ENCODE measurements at regions not wholly inside any gene's neighbourhood (a gene's known extent, or its start where the extent isn't known, plus 50 kb on each side); places are given as distances from the start of the nearest gene placed in this dataset.

DNA sequence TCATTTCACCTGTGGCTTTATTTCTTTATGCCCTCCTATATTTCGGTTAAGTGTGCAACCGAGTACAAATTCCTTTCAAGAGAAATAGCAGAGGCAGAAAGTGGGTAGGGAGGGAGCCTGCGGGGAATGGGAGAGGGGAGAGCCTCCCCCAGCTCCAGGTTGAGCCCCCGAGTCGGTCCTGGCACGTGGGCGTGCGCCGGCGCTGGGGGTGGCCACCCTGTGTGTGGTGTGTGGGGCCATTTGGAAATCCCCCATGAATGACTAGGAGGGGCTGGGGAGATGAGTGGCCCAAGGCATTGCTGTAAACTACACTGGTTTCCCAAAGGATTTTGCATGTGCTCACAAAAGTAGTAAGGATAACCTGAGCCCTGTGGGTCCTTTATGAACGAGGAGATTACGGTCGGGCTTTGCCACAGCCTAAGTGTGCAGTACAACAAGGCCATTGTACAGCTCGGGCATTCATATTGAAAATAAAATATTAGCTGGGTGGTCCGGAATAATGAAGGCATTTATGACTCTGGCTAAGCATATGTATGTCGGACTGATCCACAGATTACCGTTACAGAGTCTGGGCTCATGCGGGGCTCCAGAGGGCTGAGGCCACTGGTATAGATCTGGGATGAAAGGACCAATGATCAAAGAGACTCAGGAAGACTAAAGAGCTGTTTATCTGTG lies 84.5 kb upstream of the RALGAPA2 start:
- Mint-ChIP-seq H3K36me3 (ENCODE audit: low read depth) (no peaks in the 10 kb centered on the region), H3K4me1 (ENCODE audit: low read depth) (no peaks in the 10 kb centered on the region), H3K27me3 (ENCODE audit: low read depth) (peaks cover 22% of the 10 kb centered on the region), H3K4me3 (ENCODE audit: unreplicated experiment) (no peak overlapping the region), H3K9me3 (ENCODE audit: low read depth) (no peaks in the 10 kb centered on the region), H3K27ac (ENCODE audit: unreplicated experiment) (no peak overlapping the region)
- no peak for DNase-seq (ENCODE audit: low spot score)
- TF ChIP-seq CTCF (IDR thresholded peaks at IDR 0.05): no peak

DNA sequence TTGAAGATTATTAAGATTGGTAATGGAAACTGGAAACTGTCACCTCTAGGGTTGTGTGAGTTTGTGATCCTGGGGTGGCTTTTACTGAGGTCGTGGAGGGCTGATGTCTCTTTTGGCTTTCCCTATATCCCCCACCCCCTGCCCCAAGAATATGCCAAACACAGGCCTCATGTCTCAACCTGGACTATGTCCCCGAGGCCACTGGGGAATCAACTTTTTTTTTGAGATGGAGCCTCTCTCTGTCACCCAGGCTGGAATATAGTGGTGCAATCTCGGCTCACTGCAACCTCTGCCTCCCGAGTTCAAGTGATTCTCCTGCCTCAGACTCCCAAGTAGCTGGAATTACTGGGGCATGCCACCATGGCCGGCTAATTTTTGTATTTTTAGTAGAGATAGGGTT lies 83.3 kb upstream of the RALGAPA2 start:
- no peak overlapping the region for H3K27ac Mint-ChIP-seq (ENCODE audit: unreplicated experiment)
- TF ChIP-seq CTCF (IDR thresholded peaks at IDR 0.05): no peak
- no peaks in the 10 kb centered on the region for H3K9me3 Mint-ChIP-seq (ENCODE audit: low read depth)
- no peak overlapping the region for H3K4me3 Mint-ChIP-seq (ENCODE audit: unreplicated experiment)
- H3K27me3 Mint-ChIP-seq (ENCODE audit: low read depth): peaks cover 22% of the 10 kb centered on the region
- no peak for DNase-seq (ENCODE audit: low spot score)
- no peaks in the 10 kb centered on the region for H3K36me3 Mint-ChIP-seq (ENCODE audit: low read depth)
- no peaks in the 10 kb centered on the region for H3K4me1 Mint-ChIP-seq (ENCODE audit: low read depth)

DNA sequence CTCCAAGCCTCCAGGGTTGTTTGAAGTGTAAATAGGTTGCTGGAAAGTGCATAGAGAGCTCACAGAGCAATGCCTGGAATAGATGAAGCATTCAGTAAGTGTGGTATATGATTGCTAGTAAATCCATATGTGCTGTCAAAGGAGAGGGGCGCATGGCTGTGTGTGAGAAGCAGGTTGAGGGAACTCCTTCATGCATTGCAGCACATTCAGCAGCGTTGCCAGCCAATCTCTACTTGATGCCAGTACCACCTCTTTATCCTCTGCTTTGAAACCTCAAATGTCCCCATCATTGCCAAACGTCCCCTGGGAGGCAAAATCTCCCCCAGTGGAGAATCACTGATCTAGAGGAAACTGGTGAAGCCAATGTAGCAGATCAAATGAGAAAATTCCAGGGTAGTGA lies 82.7 kb upstream of the RALGAPA2 start:
- no peak overlapping the region for H3K27ac Mint-ChIP-seq (ENCODE audit: unreplicated experiment)
- peaks cover 22% of the 10 kb centered on the region for H3K27me3 Mint-ChIP-seq (ENCODE audit: low read depth)
- no peak for TF ChIP-seq CTCF (IDR thresholded peaks at IDR 0.05)
- no peaks in the 10 kb centered on the region for H3K9me3 Mint-ChIP-seq (ENCODE audit: low read depth)
- H3K4me1 Mint-ChIP-seq (ENCODE audit: low read depth): no peaks in the 10 kb centered on the region
- no peak for DNase-seq (ENCODE audit: low spot score)
- no peaks in the 10 kb centered on the region for H3K36me3 Mint-ChIP-seq (ENCODE audit: low read depth)
- H3K4me3 Mint-ChIP-seq (ENCODE audit: unreplicated experiment): no peak overlapping the region

GRCh38 chr20:20793591-20793990 lies 81.1 kb upstream of the RALGAPA2 start:
- no peaks in the 10 kb centered on the region for H3K9me3 Mint-ChIP-seq (ENCODE audit: low read depth)
- H3K4me1 Mint-ChIP-seq (ENCODE audit: low read depth): no peaks in the 10 kb centered on the region
- no peak overlapping the region for H3K27ac Mint-ChIP-seq (ENCODE audit: unreplicated experiment)
- H3K4me3 Mint-ChIP-seq (ENCODE audit: unreplicated experiment): no peak overlapping the region
- peaks cover 22% of the 10 kb centered on the region for H3K27me3 Mint-ChIP-seq (ENCODE audit: low read depth)
- no peak for TF ChIP-seq CTCF (IDR thresholded peaks at IDR 0.05)
- DNase-seq (ENCODE audit: low spot score): no peak
- H3K36me3 Mint-ChIP-seq (ENCODE audit: low read depth): no peaks in the 10 kb centered on the region

DNA sequence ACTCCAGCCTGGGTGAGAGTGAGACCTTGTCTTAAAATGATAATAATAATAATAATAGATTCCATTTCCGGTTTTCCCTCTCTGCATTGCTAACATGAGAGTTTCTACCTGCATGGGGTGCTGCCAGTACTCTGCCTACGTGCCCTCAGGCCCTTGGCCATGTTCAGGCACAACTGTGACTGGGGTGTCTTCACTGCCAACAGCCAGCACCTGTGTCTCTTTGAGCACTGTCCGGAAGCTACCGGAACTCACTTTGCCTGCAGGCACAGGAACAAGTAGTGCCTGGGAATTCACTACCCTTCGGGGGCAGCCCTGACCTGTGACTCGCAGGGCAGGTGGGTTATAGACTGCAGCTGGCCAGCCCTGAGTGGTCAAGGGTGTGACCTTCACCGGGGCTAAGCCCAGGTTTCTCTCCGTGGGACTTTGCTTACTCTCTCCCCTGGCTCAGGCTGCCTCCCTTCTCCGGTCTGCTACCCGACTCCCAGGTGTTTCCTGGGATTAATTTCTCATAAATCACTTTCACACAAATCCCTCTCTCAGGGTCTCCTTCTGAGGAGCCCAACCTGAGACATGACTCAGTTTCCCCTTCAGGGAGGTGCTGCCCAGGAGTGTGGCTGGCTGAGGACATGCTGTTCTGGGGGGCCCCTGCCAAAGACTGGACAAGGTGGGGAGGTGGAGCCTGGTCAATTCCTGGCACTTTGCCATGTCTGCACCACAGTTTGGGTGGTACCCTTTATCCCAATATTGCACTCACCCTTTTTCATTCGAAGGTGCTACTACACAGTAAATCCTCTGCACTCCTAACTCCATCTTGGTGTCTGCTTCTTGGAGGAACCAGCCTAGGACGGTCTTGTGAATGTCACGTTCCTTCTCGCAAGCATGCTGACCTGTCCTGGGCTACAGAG lies 79.5 kb upstream of the RALGAPA2 start:
- Mint-ChIP-seq H3K27me3 (ENCODE audit: low read depth) (peaks cover 23% of the 10 kb centered on the region), H3K27ac (ENCODE audit: unreplicated experiment) (no peak overlapping the region), H3K4me3 (ENCODE audit: unreplicated experiment) (no peak overlapping the region), H3K4me1 (ENCODE audit: low read depth) (no peaks in the 10 kb centered on the region), H3K9me3 (ENCODE audit: low read depth) (peaks cover 4% of the 10 kb centered on the region), H3K36me3 (ENCODE audit: low read depth) (no peaks in the 10 kb centered on the region)
- no peak for TF ChIP-seq CTCF (IDR thresholded peaks at IDR 0.05)
- no peak for DNase-seq (ENCODE audit: low spot score)

Measured in chondrocyte (in vitro differentiated cells).